GM19455 (cell line): ENCODE measurements at regions not wholly inside any gene's neighbourhood (a gene's known extent, or its start where the extent isn't known, plus 50 kb on each side); places are given as distances from the start of the nearest gene placed in this dataset.

Source experiments
- ATAC-seq: cut with Tn5 transposase; IDR thresholded peaks from one replicate; pipeline ENCODE4 v1.9.1; 2021; ENCODE audit not compliant: unreplicated experiment

GRCh38 chr10:78900715-78901430 lies 167.9 kb upstream of the ZMIZ1 start:
- ATAC-seq: no peak

GRCh38 chr10:78901694-78902093 lies 167.1 kb upstream of the ZMIZ1 start:
- no peak for ATAC-seq

- ATAC-seq: no peak
Measured at GRCh38 chr10:78902815-78903214, 166.0 kb upstream of the ZMIZ1 start.

- ATAC-seq: no peak
Measured at GRCh38 chr10:78903341-78903940, 165.3 kb upstream of the ZMIZ1 start.

- ATAC-seq: no peak
Measured at GRCh38 chr10:78904196-78904595, 164.6 kb upstream of the ZMIZ1 start.

- ATAC-seq: no peak
Measured at GRCh38 chr10:78905015-78905956, 163.5 kb upstream of the ZMIZ1 start.

GRCh38 chr10:78905957-78906308 lies 162.8 kb upstream of the ZMIZ1 start:
- no peak for ATAC-seq

GRCh38 chr10:78906734-78907390 lies 161.9 kb upstream of the ZMIZ1 start:
- no peak for ATAC-seq

- ATAC-seq: no peak
Measured at GRCh38 chr10:78907551-78908211, 161.1 kb upstream of the ZMIZ1 start.

GRCh38 chr10:78909221-78909620 lies 159.5 kb upstream of the ZMIZ1 start:
- no peak for ATAC-seq

- ATAC-seq: no peak
Measured at GRCh38 chr10:78910021-78910420, 158.7 kb upstream of the ZMIZ1 start.

GRCh38 chr10:78910476-78910875 lies 158.3 kb upstream of the ZMIZ1 start:
- ATAC-seq: no peak

- no peak for ATAC-seq
Measured at GRCh38 chr10:78910886-78911285, 157.9 kb upstream of the ZMIZ1 start.

GRCh38 chr10:78911533-78912340 lies 157.0 kb upstream of the ZMIZ1 start:
- no peak for ATAC-seq

- no peak for ATAC-seq
Measured at GRCh38 chr10:78912361-78913218, 156.2 kb upstream of the ZMIZ1 start.

- ATAC-seq: no peak
Measured at GRCh38 chr10:78913219-78914059, 155.3 kb upstream of the ZMIZ1 start.

- ATAC-seq: no peak
Measured at GRCh38 chr10:78914060-78914378, 154.7 kb upstream of the ZMIZ1 start.

- no peak for ATAC-seq
Measured at GRCh38 chr10:78914502-78915189, 154.1 kb upstream of the ZMIZ1 start.
